RWPE2 (cell line): ENCODE measurements at regions not wholly inside any gene's neighbourhood (a gene's known extent, or its start where the extent isn't known, plus 50 kb on each side); places are given as distances from the start of the nearest gene placed in this dataset.
"Not testable (repeated sequence)": the region's sequence is repeated elsewhere in the genome, so short reads cannot be mapped to it uniquely, and the experiment has no call there.

Experiments used
- ATAC-seq: fragments of 200-7000 bp; cut with Tn5 transposase; 3 replicates; pipeline ENCODE4 v1.9.1; 2021; ENCODE audit warnings: low read depth
- DNase-seq: peaks from one replicate; pipeline ENCODE4 v3.0.0-alpha.2; 2020; ENCODE audit warnings: low spot score
- H3K27ac ChIP-seq: fragments of 450-650 bp; 2 replicates; pipeline ENCODE4 v1.5.1; 2017; ENCODE audit warnings: mild to moderate bottlenecking; ENCODE audit not compliant: poor library complexity, severe bottlenecking
- H3K27me3 ChIP-seq: fragments of 250-450 bp; sonication (Bioruptor Pico); 2 replicates; pipeline ENCODE4 v1.5.1; 2021; ENCODE audit warnings: mild to moderate bottlenecking, moderate library complexity; ENCODE audit not compliant: insufficient read depth, poor library complexity, severe bottlenecking
- H3K36me3 ChIP-seq: fragments of 250-450 bp; sonication (Bioruptor Pico); 2 replicates; pipeline ENCODE4 v1.5.1; 2020; ENCODE audit warnings: low read depth, mild to moderate bottlenecking, moderate library complexity
- H3K4me1 ChIP-seq: fragments of 250-450 bp; sonication (Bioruptor Pico); 2 replicates; pipeline ENCODE4 v1.5.1; 2021; ENCODE audit warnings: mild to moderate bottlenecking, moderate library complexity; ENCODE audit not compliant: insufficient read depth, poor library complexity, severe bottlenecking
- H3K4me3 ChIP-seq: fragments of 250-450 bp; sonication (Bioruptor Pico); 2 replicates; pipeline ENCODE4 v1.5.1; 2021; ENCODE audit warnings: mild to moderate bottlenecking, moderate library complexity; ENCODE audit not compliant: severe bottlenecking
- H3K9me3 ChIP-seq: fragments of 250-450 bp; sonication (Bioruptor Pico); 2 replicates; pipeline ENCODE4 v1.5.1; 2021; ENCODE audit warnings: mild to moderate bottlenecking, moderate library complexity; ENCODE audit not compliant: severe bottlenecking
- CTCF ChIP-seq: fragments of 450-650 bp; IDR thresholded peaks from one replicate; pipeline ENCODE4 v1.5.1; 2017; ENCODE audit warnings: mild to moderate bottlenecking, moderate library complexity; ENCODE audit not compliant: poor library complexity, severe bottlenecking

- Histone ChIP-seq H3K4me1 (no peaks in the 10 kb centered on the region), H3K27me3 (no peaks in the 10 kb centered on the region), H3K27ac (no peak overlapping the region), H3K36me3 (no peaks in the 10 kb centered on the region), H3K4me3 (no peak overlapping the region), H3K9me3 (no peaks in the 10 kb centered on the region)
- TF ChIP-seq CTCF: no peak
- ATAC-seq (no peak), DNase-seq (no peak)
These were observed 427.5 kb upstream of the TBL1XR1 start for GRCh38 chr3:177624528-177625495.

- Histone ChIP-seq H3K4me3 (no peak overlapping the region), H3K27me3 (no peaks in the 10 kb centered on the region), H3K9me3 (no peaks in the 10 kb centered on the region), H3K4me1 (no peaks in the 10 kb centered on the region), H3K36me3 (no peaks in the 10 kb centered on the region), H3K27ac (no peak overlapping the region)
- no peak for DNase-seq
- TF ChIP-seq CTCF: no peak
- no peak for ATAC-seq
These were observed 428.8 kb upstream of the TBL1XR1 start for GRCh38 chr3:177626045-177626444.

GRCh38 chr3:177628095-177628719 lies 430.9 kb upstream of the TBL1XR1 start:
- not testable (repeated sequence) for ATAC-seq, H3K27me3 ChIP-seq, H3K27ac ChIP-seq, H3K4me1 ChIP-seq, H3K36me3 ChIP-seq, H3K9me3 ChIP-seq, H3K4me3 ChIP-seq, DNase-seq

DNA sequence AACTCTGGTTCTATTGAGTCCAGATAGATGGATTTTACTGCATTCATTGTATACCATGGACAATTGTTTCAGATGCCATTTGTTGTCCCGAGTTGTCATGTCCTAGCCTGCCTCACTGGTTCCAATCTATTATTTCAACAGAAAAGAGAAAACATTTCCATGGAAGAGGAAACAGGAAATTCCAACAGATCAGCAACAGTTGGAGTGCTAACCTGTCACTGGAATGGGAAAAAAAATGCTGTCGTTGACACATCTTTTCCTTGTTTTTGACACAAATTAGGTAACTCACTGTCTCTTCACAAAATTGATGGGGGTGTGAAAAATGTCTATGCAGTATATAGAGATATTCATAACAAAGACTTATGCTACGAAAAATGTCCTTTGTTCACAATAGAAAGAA lies 432.0 kb upstream of the TBL1XR1 start:
- no peak for TF ChIP-seq CTCF
- no peaks in the 10 kb centered on the region for H3K4me1 ChIP-seq
- H3K27ac ChIP-seq: no peak overlapping the region
- no peak overlapping the region for H3K4me3 ChIP-seq
- H3K9me3 ChIP-seq: no peaks in the 10 kb centered on the region
- H3K36me3 ChIP-seq: no peaks in the 10 kb centered on the region
- H3K27me3 ChIP-seq: no peaks in the 10 kb centered on the region
- ATAC-seq: no peak
- no peak for DNase-seq

DNA sequence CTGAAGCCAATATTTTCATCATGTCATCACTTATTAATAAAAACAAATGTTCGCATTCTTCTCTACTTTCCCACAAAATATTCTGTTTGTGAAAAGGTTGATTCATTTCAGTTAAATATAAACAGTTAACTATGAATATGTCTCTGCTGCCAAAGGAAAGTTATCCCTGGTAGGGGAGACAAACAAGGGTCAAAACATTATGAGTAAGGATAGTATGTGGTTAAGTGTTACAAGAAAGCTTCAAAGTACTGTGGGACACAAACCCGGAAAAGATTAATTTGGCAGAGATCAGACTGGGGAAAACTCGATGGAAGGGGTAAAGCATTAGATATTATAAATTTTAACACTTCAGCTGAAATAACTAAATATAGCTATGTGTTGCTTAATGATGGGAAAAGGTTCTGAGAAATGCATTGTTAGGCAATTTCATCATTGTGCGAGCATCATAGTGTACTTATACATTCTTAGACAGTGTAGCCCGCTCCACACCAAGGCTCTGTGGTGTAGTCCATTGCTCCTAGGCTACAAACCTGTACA lies 436.5 kb upstream of the TBL1XR1 start:
- no peaks in the 10 kb centered on the region for H3K9me3 ChIP-seq
- H3K27me3 ChIP-seq: no peaks in the 10 kb centered on the region
- no peak overlapping the region for H3K27ac ChIP-seq
- DNase-seq (no peak), ATAC-seq (no peak)
- no peak for TF ChIP-seq CTCF
- no peaks in the 10 kb centered on the region for H3K4me1 ChIP-seq
- no peaks in the 10 kb centered on the region for H3K36me3 ChIP-seq
- no peak overlapping the region for H3K4me3 ChIP-seq

- not testable (repeated sequence) for H3K36me3 ChIP-seq, H3K4me3 ChIP-seq, H3K27me3 ChIP-seq, H3K27ac ChIP-seq, ATAC-seq, H3K9me3 ChIP-seq, DNase-seq, H3K4me1 ChIP-seq
These were observed 438.4 kb upstream of the TBL1XR1 start for GRCh38 chr3:177635601-177636106.
